ENCODE measurements at regions not wholly inside any gene's neighbourhood (a gene's known extent, or its start where the extent isn't known, plus 50 kb on each side); places are given as distances from the start of the nearest gene placed in this dataset.

DNA sequence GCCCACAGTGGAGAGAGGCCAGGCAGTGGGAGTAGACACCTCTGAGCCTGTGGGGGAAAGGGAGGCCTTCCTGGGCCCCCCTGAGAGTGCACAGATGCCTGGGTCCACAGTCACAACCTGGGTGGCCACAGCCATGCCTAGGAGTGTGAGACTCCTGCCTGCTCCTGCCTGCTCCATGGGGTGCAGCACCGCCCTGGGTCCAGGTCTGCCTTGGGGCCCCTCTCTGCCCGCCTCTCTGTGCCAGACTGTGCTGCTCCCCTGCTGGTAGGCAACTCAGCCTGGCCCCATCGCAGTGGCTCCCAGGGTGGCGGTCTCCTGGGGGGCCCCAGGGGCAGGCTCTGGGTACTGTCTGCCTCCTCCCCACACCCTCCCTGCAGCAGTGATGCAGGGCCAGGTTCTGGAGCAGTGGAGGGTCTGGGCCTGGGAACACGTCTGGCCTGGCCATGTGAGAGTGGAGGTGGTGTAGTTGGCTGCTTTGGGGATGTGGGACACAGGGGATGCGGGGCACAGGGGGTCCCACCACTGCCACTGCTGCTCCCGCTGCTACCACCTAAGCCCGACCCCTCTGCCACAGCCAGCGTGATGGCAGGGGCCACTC is 60.1 kb upstream of the DLX2 start:
- TF ChIP-seq, protein P1, sequence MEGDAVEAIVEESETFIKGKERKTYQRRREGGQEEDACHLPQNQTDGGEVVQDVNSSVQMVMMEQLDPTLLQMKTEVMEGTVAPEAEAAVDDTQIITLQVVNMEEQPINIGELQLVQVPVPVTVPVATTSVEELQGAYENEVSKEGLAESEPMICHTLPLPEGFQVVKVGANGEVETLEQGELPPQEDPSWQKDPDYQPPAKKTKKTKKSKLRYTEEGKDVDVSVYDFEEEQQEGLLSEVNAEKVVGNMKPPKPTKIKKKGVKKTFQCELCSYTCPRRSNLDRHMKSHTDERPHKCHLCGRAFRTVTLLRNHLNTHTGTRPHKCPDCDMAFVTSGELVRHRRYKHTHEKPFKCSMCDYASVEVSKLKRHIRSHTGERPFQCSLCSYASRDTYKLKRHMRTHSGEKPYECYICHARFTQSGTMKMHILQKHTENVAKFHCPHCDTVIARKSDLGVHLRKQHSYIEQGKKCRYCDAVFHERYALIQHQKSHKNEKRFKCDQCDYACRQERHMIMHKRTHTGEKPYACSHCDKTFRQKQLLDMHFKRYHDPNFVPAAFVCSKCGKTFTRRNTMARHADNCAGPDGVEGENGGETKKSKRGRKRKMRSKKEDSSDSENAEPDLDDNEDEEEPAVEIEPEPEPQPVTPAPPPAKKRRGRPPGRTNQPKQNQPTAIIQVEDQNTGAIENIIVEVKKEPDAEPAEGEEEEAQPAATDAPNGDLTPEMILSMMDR (IDR thresholded peaks at IDR 0.05; ENCODE audit: low read length): no peak
- no peak for TF ChIP-seq EZH2 (IDR thresholded peaks at IDR 0.05; ENCODE audit: borderline replicate concordance, low read length)

Measured in OCI-LY1 (cell line).